Thoracic aorta (tissue), 2 donors: ENCODE measurements at regions not wholly inside any gene's neighbourhood (a gene's known extent, or its start where the extent isn't known, plus 50 kb on each side); places are given as distances from the start of the nearest gene placed in this dataset.

Experiments used
- ATAC-seq: fragments of 150-250 bp; one replicate; pipeline ENCODE4 v1.8.0; 2017; ENCODE audit warnings: low read depth; ENCODE audit not compliant: insufficient number of reproducible peaks, low FRiP score
- DNase-seq: peaks from one replicate; pipeline ENCODE4 v3.0.0-alpha.2; 2020; ENCODE audit warnings: low spot score
- H3K27ac ChIP-seq, 2 donors: fragments of 200-600 bp; sonication (generic); 1 replicate in 1 of 2; 2 replicates in 1 of 2; pipeline ENCODE4 v1.5.1; 2016; ENCODE audit warnings: mild to moderate bottlenecking in 2 of 2, moderate library complexity in 2 of 2
- H3K27me3 ChIP-seq: fragments of 200-600 bp; sonication (generic); replicated peaks from 2 replicates; pipeline ENCODE4 v1.6.0; 2016; ENCODE audit warnings: mild to moderate bottlenecking; ENCODE audit not compliant: insufficient read depth
- H3K36me3 ChIP-seq: fragments of 200-600 bp; sonication (generic); one replicate; pipeline ENCODE4 v1.5.1; 2016
- H3K4me1 ChIP-seq, 2 donors: fragments of 200-600 bp; sonication (generic); 1 replicate in 1 of 2; 2 replicates in 1 of 2; pipeline versions ENCODE4 v1.5.1 to v1.6.0; 2016; ENCODE audit warnings: low read depth in 2 of 2, mild to moderate bottlenecking in 1 of 2; ENCODE audit not compliant: control insufficient read depth in 1 of 2
- H3K4me3 ChIP-seq: fragments of 200-600 bp; sonication (generic); 2 replicates; pipeline ENCODE4 v1.5.1; 2016; ENCODE audit warnings: mild to moderate bottlenecking
- H3K9me3 ChIP-seq: fragments of 200-600 bp; sonication (generic); 2 replicates; pipeline ENCODE4 v1.5.1; 2016
- CTCF ChIP-seq: fragments of 200-600 bp; sonication (generic); IDR thresholded peaks from one replicate; pipeline ENCODE4 v1.5.1; 2019; ENCODE audit warnings: antibody characterized with exemption

GRCh38 chr12:42936991-42937390, 347.4 kb upstream of the PRICKLE1 start:
- ATAC-seq (no peak), DNase-seq (no peak)
- Histone ChIP-seq H3K27me3 (no peaks in the 10 kb centered on the region), H3K9me3 (peaks cover under 1% of the 10 kb centered on the region), H3K4me3 (no peak overlapping the region), H3K36me3 (no peaks in the 10 kb centered on the region), H3K4me1 (no peaks in the 10 kb centered on the region), H3K27ac (no peak overlapping the region)
- no peak for TF ChIP-seq CTCF

GRCh38 chr12:42936260-42936659, 346.7 kb upstream of the PRICKLE1 start:
- Histone ChIP-seq H3K4me1 (no peaks in the 10 kb centered on the region), H3K27ac (no peak overlapping the region), H3K9me3 (no peaks in the 10 kb centered on the region), H3K36me3 (no peaks in the 10 kb centered on the region), H3K4me3 (no peak overlapping the region), H3K27me3 (no peaks in the 10 kb centered on the region)
- ATAC-seq, result no peak
- no peak for TF ChIP-seq CTCF
- DNase-seq, result no peak

GRCh38 chr12:42935756-42936155, 346.2 kb upstream of the PRICKLE1 start:
- Histone ChIP-seq H3K9me3 (no peaks in the 10 kb centered on the region), H3K36me3 (no peaks in the 10 kb centered on the region), H3K4me1 (no peaks in the 10 kb centered on the region), H3K4me3 (no peak overlapping the region), H3K27me3 (no peaks in the 10 kb centered on the region), H3K27ac (no peak overlapping the region)
- TF ChIP-seq CTCF, result no peak
- no peak for ATAC-seq
- no peak for DNase-seq

GRCh38 chr12:42935090-42935489, 345.5 kb upstream of the PRICKLE1 start:
- Histone ChIP-seq H3K4me3 (no peak overlapping the region), H3K36me3 (no peaks in the 10 kb centered on the region), H3K9me3 (no peaks in the 10 kb centered on the region), H3K4me1 (no peaks in the 10 kb centered on the region), H3K27ac (no peak overlapping the region), H3K27me3 (no peaks in the 10 kb centered on the region)
- no peak for TF ChIP-seq CTCF
- ATAC-seq (no peak), DNase-seq (no peak)

- H3K27me3 ChIP-seq, result no peaks in the 10 kb centered on the region
- H3K4me1 ChIP-seq, result no peaks in the 10 kb centered on the region
- no peak for ATAC-seq
- H3K27ac ChIP-seq, result no peak overlapping the region
- no peak for DNase-seq
- H3K4me3 ChIP-seq, result no peak overlapping the region
- TF ChIP-seq CTCF, result no peak
- no peaks in the 10 kb centered on the region for H3K9me3 ChIP-seq
- no peaks in the 10 kb centered on the region for H3K36me3 ChIP-seq
Measured at GRCh38 chr12:42933461-42934081, 344.0 kb upstream of the PRICKLE1 start.
